HG03139 (cell line): ENCODE measurements at regions not wholly inside any gene's neighbourhood (a gene's known extent, or its start where the extent isn't known, plus 50 kb on each side); places are given as distances from the start of the nearest gene placed in this dataset.

ENCODE experiments used
- ATAC-seq: cut with Tn5 transposase; IDR thresholded peaks from one replicate; pipeline ENCODE4 v1.9.1; 2021; ENCODE audit not compliant: unreplicated experiment

DNA sequence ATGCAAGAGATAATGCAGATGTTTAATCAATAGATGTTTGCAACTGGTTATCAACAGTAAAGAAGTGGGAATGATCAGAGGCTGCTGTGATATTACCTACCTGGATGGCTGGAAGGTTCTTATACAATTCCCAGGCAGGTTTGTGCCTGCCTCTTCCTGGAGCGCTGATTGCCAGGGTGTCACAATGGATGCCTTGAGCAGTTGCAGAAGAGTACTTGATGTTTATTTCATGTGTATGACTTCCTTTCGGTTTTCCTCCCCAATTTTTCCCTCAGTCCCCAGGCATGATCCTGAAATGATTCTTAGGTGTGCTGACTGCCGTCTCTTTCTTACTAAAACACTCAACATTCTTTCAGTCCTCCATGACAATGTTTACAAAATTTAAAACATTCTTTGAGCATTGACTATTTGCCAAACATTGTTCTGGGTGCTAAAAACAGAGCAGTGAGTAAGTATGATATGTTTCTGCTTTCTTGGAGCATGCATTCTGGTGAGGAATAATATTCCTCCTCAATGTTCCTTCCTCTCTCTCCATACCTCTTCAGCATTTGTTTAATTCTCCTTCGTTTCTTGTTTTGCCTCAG is 416.6 kb upstream of the TRIB2 start:
- no peak for ATAC-seq

DNA sequence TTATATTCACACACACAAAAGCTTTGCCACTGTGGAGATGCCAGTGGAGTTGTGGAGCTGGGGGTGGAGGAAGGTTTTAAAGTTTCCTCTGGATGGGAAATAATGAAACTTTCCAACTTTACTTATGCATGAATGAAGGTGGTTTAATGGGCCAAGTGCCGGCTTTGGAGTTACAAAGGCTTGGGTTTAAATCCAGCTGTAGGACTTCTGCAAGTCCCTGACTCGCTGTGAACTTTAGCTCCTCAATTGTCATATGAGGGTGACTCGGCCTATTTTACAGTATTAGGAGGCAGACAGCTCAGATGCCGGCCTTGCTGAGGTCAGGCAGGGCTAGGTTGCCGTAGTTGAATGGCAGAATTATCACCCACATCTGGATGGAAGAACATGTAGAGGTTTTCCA is 415.8 kb upstream of the TRIB2 start:
- ATAC-seq: no peak

DNA sequence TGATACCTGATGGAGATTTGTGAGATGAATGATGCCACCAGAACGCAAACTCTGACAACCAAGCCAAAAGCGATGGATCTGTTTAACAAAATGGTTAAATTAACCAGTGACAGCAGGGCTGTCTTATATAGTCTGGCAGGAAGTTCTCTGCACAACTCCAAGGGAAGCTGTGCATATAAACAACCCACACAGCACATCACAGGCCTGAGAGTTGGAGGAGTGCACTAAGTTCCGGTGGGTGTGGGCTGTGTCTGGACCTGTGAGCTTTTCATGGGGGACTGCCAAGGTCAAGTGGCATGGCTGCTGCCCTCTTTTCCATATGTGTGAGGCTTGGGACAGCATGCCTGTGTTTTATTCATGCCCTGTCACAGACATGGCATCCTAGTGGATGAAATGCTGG is 414.6 kb upstream of the TRIB2 start:
- ATAC-seq: no peak

DNA sequence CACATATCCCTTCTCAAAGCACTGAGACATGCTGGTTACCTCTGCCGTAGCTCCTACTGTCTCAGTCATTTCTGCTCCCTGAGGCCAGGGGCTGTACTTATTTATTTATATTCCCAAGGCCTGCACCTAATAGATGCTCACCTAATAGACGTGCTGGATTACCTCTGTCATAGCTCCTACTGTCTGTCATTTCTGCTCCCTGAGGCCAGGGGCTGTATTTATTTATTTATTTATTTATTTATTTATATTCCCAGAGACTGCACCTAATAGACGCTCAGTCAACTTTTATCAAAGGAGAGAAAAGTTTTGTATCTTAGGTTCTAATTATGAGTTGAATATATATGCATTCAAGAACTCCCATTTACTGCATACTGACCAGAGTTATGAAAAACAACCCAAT is 414.0 kb upstream of the TRIB2 start:
- no peak for ATAC-seq

DNA sequence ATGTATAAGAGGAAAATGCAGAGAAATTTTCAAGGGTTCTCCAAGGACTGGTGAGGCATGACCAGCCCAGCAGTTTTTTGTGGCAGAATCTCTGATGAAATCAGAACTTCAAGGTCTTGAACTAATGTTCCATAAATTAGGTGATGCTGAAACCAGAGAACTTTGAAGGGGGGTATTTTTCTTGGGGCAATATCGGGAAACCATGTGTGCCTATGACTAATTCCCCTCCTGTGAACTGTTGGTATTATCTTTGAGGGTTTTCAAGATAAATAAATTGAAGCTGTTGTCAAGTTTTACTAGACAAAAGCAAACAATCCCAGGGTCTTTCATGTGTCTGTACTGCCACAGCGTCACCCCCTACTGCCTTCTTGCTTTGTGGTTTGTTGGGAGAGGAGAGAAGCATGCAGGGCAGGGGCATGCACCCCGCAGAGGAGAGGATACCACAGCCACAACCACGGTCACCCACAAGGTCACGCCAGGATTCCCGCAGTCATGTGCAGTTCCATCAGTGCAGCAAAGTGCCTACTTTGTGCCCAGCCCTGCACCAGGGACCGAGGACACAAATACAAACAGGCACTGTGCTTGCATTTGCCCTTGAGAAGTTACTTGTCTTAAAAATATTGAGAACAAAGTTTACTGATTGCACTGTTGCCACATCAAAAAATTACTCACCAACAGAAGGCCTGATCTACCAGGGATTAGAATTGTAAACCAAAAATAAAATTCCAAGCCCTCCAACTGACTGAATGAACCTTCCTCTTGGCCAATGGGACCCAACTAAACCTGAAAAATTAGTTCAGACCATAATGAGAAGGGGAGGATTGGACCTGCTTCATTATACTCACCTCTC is 413.3 kb upstream of the TRIB2 start:
- ATAC-seq: no peak

GRCh38 chr2:12304564-12305171 is 412.1 kb upstream of the TRIB2 start:
- ATAC-seq: no peak

DNA sequence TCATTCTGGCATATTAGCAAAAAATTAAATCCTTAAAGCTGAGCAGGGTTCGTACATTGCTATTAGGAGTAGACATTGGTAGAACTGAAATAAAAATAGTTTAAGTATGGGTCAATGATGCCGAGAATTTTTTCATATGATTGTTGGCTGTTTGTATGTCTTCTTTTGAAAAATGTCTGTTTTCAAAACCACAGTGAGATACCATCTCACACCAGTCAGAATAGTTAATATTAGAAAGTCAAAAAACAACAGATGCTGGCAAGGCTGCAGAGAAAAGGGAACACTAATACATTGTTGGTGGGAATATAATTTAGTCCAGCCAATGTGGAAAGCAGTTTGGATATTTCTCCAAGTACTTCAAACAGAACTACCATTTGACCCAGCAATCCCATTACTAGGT is 410.8 kb upstream of the TRIB2 start:
- no peak for ATAC-seq

GRCh38 chr2:12310399-12310798 is 406.3 kb upstream of the TRIB2 start:
- no peak for ATAC-seq

- no peak for ATAC-seq
Observed at GRCh38 chr2:12313445-12314126, 403.1 kb upstream of the TRIB2 start.

GRCh38 chr2:12314127-12314760 is 402.5 kb upstream of the TRIB2 start:
- no peak for ATAC-seq

DNA sequence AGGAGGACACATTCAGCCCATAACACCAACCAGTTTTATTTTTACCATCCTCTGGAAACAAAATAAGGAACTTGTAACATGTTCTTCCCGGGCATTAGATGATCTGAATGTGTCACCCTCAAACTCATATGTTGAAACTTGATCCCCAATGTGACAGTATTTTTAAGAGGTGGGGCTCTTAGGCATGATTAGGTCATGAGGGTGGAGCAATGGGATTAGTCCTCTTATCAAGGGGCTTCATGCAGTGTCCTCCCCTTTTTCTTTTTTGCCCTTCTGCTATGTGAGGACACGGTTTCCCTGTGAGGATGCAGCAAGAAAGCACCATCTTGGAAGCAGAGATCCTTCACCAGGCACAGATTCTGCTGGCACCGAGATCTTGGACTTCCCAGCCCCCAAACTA is 401.5 kb upstream of the TRIB2 start:
- no peak for ATAC-seq

- ATAC-seq: no peak
Observed at GRCh38 chr2:12316476-12316875, 400.3 kb upstream of the TRIB2 start.

DNA sequence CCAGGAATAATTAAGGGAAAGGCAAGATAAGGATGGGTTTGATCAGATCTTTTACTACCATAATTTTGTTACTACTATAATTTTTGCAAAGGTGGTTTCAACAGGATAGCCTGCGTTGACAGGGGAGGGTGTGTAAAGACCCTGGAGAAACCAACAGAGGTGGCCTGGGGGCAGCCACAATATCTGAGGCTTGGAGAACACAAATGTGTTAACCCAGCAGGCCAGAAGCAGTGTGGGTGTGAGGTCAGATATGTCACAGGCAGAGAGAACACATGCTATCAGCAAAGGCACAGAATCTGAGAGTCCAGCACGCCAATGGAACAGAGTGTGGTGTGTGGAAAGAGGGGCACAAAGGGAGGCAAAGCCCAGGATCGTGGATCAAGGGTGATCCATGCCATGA is 399.4 kb upstream of the TRIB2 start:
- ATAC-seq: no peak

DNA sequence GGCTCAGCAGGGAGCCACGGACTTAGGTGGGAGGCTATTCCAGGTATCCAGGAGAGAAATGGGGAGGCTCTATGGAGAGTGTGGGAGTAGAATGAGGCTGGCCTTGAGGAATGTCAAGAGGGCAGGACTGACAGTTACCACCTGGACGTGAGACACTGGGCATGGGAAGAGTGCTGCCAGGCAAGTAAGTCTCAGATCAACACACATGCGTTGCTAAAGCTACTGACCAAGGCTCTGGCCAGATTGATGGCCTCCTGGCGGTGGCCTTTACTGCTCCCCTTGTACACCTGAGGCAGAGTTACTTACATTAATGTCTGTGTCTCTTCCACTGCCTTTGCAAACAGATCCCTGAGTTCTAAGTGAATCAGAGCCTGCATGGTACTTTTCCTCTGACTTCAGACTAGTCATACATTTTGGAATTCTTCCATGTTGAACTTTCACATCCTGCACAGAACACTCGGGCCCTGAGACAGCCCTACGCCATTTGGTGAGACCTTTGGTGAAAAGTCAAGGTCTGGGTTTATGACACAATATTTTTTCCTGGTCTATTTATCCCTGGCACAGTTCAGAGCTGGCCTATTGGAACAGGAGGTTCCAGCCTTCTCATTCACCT is 398.8 kb upstream of the TRIB2 start:
- ATAC-seq: no peak

- ATAC-seq: no peak
Observed at GRCh38 chr2:12318427-12319057, 398.2 kb upstream of the TRIB2 start.

DNA sequence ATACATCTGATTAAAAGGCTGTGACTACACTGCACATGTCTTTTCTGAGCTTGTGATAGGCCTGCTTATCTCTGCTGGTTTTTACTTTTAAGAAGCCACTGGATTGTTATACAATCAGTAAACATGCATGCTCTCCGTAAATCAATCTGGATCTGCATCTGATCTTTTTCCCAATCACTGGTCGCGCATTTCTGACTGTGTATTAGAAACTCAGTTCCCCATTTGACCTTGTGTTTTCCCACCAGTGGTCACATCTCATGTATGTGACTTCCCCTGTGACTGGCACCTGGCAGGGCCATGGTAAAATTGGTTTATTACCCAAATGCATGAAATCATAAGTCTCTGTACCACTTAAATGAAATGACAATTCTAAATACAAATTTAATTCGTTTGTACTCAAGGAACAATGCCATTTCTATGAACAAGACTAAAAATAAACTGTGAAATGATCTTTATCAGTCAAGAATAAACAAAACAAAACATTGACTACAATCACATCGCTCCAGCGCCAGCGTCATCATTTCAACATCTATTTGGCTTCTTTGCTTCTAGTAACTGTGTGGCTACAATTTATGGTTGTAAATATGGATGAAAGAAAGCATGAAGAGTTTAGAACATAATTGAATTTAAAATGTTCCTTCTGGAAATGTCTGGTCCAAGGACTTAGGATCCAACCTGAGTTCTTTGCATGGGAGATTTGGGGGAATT is 396.6 kb upstream of the TRIB2 start:
- ATAC-seq: no peak

DNA sequence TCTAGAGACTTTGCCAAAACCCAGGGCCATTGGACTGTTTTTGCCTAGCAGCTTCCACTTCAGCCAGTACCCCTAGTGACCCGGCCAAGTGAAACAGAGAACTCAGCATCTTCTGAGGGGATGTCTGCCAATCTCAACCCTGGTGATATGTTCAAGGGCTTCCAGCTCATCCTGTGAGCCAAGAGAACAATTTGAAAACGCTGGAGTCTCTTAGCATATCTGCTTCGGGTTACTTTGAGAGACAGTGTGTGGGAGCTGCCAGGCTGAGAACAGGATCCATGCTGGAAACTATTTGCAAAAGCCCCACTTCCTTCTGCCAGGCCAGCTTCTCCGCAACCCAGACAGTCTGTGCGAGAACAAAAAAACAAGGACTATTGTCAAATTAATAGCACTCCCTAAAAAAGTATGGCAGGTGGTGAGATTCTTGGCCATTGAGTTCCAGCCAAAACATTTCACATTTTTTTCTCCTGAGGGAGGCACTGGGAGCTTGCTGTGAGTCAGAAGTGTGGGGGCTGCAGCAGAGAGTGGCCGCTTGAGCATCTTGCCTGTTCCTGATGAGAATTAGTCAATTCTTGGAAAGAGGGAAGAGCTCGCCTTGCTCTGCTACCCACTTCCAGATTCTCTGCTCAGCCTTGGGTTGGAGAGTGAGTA is 395.6 kb upstream of the TRIB2 start:
- no peak for ATAC-seq

GRCh38 chr2:12321886-12322285 is 394.9 kb upstream of the TRIB2 start:
- no peak for ATAC-seq

DNA sequence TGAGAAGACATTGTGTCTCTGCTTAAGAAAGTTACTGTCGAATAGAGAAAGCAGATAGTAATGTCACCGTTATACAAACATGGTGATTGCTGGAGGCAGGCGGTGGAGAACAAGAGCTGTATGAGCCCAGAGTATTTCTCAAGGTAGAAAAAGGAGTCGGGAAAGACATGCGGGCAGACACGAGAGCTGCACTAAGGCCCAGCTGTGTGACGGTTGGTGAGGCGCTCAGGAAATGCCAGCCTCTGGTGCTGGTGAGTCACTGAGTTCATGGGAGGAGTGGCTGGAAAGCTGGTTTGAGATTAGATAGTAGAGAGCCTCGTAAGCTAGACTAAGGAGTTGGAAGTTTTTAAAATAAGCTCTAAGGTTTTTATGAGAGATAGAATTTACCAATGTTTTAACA is 390.9 kb upstream of the TRIB2 start:
- no peak for ATAC-seq
